Hematopoietic multipotent progenitor cell treated with erythropoietin and hydrocortisone succinate and interleukin-3 and kit ligand, for 15 days (in vitro differentiated cells): ENCODE measurements at regions not wholly inside any gene's neighbourhood (a gene's known extent, or its start where the extent isn't known, plus 50 kb on each side); places are given as distances from the start of the nearest gene placed in this dataset.

ENCODE experiments used
- DNase-seq: peaks from one replicate; pipeline ENCODE4 v3.0.0-alpha.2; 2015; ENCODE audit warnings: low spot score

GRCh38 chr16:74169687-74170376 lies 126.8 kb upstream of the PSMD7 start:
- no peak for DNase-seq

- no peak for DNase-seq
Measured at GRCh38 chr16:74169066-74169465, 127.5 kb upstream of the PSMD7 start.

- no peak for DNase-seq
Measured at GRCh38 chr16:74168445-74168844, 128.2 kb upstream of the PSMD7 start.

GRCh38 chr16:74166456-74166855 lies 130.2 kb upstream of the PSMD7 start:
- DNase-seq: no peak

- DNase-seq: no peak
Measured at GRCh38 chr16:74165566-74166080, 131.0 kb upstream of the PSMD7 start.

GRCh38 chr16:74160759-74161158 lies 135.9 kb upstream of the PSMD7 start:
- no peak for DNase-seq

GRCh38 chr16:74153773-74154172 lies 142.8 kb upstream of the PSMD7 start:
- DNase-seq: no peak

GRCh38 chr16:74146643-74147042 lies 150.0 kb upstream of the PSMD7 start:
- no peak for DNase-seq

GRCh38 chr16:74143171-74143570 lies 153.4 kb upstream of the PSMD7 start:
- DNase-seq: no peak

GRCh38 chr16:74141015-74141414 lies 155.6 kb upstream of the PSMD7 start:
- no peak for DNase-seq

- DNase-seq: no peak
Measured at GRCh38 chr16:74140557-74140956, 156.1 kb upstream of the PSMD7 start.

- no peak for DNase-seq
Measured at GRCh38 chr16:74123826-74124225, 172.8 kb upstream of the PSMD7 start.

- DNase-seq: no peak
Measured at GRCh38 chr16:74123195-74123594, 173.4 kb upstream of the PSMD7 start.

GRCh38 chr16:74117798-74118197 lies 178.8 kb upstream of the PSMD7 start:
- DNase-seq: no peak

GRCh38 chr16:74113545-74113944 lies 183.1 kb upstream of the PSMD7 start:
- DNase-seq: no peak

- DNase-seq: no peak
Measured at GRCh38 chr16:74111456-74111982, 185.1 kb upstream of the PSMD7 start.

- no peak for DNase-seq
Measured at GRCh38 chr16:74107795-74108610, 188.6 kb upstream of the PSMD7 start.

GRCh38 chr16:74104022-74104421 lies 192.6 kb upstream of the PSMD7 start:
- no peak for DNase-seq

GRCh38 chr16:74101379-74102137 lies 195.1 kb upstream of the PSMD7 start:
- no peak for DNase-seq

- DNase-seq: no peak
Measured at GRCh38 chr16:74100395-74101326, 196.0 kb upstream of the PSMD7 start.

- no peak for DNase-seq
Measured at GRCh38 chr16:74099530-74099929, 197.1 kb upstream of the PSMD7 start.
